Activated CD4-positive, alpha-beta T cell treated with anti-CD3 and anti-CD28 coated beads, Interleukin-2, amount 50 U/mL, for 1 hour (primary cell): ENCODE measurements at regions not wholly inside any gene's neighbourhood (a gene's known extent, or its start where the extent isn't known, plus 50 kb on each side); places are given as distances from the start of the nearest gene placed in this dataset.

ENCODE experiments used
- DNase-seq: peaks from one replicate; pipeline ENCODE4 v3.0.0-alpha.2; 2020

GRCh38 chr1:186550832-186551231, 89.9 kb upstream of the PDC start:
- DNase-seq: no peak

GRCh38 chr1:186541003-186541402, 80.1 kb upstream of the PDC start:
- no peak for DNase-seq

GRCh38 chr1:186540521-186540920, 79.6 kb upstream of the PDC start:
- no peak for DNase-seq

DNA sequence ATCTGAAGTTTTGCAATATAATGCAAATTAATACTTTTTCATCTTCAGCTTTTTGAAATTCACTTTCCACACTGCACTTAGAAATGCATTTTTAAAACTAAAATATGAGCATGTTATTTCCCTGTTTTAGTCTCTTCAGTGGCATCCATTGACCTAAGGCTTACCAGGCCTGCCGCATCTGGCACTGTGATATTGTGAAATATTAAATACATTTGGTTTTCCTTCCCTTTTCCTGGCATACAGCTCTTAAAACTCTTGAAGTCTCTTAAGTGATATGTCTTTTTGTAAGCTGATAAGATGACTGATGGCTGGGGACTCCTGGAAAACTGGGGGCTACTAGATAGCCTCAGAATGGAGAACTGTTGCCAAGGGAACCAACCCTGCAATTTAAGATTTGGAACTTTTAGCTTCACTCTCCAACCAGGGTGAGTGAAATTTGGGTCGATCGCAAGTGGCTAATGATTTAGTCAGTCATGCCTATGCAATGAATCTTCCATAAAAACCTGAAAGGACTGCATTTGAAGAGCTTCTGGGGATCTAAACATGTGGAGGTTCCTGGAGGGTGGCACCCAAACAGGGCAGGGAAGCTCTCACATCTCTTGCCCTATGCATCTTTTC, 75.5 kb upstream of the PDC start:
- DNase-seq: no peak

DNA sequence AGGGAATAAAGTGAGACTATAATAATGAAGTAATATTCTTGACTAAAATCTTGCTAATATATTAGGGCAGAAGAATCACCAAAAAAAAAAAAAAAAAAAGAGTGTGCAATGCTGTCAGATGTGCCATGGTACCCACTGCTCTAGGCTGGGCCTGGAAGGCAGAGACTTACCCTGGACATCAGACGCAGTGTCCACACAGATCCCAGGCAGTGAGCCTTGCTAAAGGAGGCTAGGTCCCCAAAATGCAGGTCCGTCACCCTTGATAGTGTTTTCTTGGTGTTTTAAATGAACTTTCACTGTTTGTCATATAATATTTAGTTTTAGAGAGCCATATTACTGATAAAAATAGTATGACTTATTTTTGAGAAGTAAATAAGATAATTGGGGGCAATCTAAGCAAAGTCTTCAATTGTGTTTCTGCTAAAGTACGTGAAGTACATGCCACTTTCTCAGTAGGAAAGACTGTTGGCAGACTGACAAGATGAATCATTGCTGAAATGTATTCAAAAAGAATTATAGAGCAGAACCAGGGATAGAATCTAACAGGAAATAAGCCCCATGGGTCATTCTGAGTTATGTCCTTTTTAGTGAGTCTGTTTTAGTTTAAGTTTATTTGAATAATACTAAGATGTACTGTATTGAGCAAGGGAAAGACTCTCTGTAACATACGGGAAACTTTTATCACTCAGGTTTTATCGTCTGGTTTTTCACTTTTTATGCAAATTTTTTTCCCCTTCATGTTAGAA, 74.6 kb upstream of the PDC start:
- no peak for DNase-seq

GRCh38 chr1:186534401-186534800, 73.5 kb upstream of the PDC start:
- no peak for DNase-seq

- DNase-seq: no peak
Measured at GRCh38 chr1:186532466-186532865, 71.6 kb upstream of the PDC start.

GRCh38 chr1:186531561-186532165, 70.7 kb upstream of the PDC start:
- DNase-seq: no peak

- DNase-seq: no peak
Measured at GRCh38 chr1:186530109-186530508, 69.2 kb upstream of the PDC start.

- no peak for DNase-seq
Measured at GRCh38 chr1:186519982-186520381, 59.1 kb upstream of the PDC start.

- DNase-seq: no peak
Measured at GRCh38 chr1:186518822-186519381, 58.0 kb upstream of the PDC start.

GRCh38 chr1:186518395-186518794, 57.5 kb upstream of the PDC start:
- no peak for DNase-seq

GRCh38 chr1:186514367-186514766, 53.5 kb upstream of the PDC start:
- no peak for DNase-seq

- no peak for DNase-seq
Measured at GRCh38 chr1:186513526-186513925, 52.6 kb upstream of the PDC start.

DNA sequence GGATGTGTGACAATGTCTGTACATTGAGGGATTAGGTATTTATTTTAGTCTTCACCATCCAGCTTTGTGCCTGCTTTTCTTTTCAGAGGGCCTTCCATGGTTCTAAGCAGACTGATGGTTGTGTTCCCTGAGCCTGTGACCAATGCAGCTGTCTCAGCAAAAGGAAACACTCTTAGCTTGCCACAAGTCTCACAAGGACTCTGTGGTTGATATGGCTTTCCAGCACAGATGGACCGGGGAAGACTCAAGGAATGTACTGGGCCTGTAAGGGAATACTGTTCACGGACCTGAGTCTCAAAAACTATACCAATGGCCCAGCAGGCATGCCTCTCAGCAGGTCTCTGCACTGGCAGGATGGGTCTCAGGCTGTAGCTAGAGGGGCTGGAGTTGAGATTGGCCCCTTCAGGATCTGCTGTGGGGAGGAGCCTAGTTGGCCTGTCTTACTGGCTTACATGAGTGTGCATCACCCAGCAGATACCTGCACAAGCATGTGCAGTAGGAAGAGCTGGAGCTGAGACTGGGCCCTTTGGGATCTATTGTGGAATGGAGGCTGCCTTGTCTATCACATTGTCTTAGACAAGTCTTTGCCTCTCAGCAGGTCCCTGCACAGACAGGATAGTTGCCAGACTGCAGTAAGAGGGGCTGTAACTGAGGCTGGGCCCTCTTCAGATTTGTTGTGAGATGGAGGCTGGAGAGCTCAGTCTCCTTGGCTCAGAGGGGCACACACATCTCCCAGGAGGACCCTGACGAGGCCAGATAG, 52.0 kb upstream of the PDC start:
- no peak for DNase-seq

- DNase-seq: no peak
Measured at GRCh38 chr1:186511761-186512637, 51.1 kb upstream of the PDC start.
